ENCODE measurements at regions not wholly inside any gene's neighbourhood (a gene's known extent, or its start where the extent isn't known, plus 50 kb on each side); places are given as distances from the start of the nearest gene placed in this dataset.

DNA sequence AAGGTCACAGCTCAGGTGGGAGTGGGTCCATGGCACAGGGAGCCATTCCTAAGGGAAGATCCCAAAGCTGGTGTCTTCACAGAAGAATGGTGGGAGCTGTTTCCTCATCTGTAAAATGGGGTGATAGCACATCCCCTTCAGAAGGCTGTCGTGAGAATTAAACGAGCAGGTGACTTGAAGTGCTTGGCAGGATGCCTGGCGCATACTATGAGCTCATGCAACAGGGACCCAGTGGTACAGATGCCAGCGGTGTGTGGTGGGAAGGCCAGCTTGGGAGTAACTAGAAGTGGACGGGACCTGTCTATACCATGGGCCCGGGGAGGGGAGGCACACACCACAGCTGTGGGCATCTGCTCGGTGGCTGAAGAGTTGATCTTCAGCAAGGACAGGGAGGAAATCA, 189.3 kb upstream of the TNRC6C start:
- DNase-seq = no peak

DNA sequence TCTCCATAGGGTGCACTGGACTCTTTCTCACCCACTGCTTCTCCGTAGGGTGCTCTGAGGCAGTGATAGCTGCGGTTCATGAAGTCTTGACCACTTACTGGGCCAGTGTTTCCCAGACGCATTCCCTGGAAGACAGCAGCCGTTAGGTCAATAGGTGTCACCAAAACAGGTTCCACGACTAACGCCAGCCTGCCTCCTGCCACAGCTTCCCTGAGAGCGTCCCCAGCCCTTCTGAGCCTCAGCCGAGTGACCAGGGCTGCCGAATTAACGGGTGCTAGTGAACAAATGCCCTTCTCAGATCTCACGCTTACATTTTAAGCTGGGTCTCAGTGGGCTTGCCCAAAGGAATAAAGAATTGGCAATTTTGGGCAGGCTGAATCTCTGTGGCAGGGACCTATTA, 188.7 kb upstream of the TNRC6C start:
- DNase-seq = no peak

DNA sequence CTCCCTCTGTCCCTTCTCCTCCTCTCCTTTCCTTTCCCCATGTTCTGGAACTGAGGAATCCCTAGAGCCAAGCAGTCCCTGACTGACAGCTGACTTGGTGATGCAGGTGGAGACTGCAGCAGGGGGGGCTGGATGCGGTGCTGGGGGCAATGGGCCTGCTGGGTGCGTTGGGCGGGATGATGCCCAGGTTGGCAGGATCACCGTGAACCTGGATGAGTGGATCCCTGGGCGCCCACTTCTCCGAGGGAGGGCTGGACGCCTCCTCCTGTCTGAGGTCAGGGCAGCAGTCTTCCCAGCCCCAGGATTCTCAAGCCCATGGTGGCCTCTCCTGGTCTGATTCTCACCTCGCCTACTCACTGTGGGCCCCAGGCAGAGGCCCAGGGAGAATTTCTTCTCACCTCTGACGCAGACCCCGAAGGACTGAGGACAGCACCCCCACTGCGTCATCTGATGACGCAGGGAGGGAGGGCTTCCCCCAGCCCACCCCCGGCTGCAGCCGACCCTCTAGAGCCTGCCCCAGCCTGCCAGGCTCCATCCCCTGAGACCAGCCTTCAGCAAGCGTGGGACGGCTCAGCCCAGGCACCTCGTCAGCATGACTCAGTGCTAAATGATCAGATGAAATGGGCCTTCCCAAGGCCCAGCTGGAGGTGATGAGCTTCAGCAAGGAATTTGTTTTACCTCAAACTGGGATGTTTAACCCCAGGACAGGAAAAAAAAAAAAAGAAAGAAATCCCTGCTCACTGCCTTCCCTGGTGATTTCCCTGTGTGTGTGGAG, 188.0 kb upstream of the TNRC6C start:
- DNase-seq = no peak

DNA sequence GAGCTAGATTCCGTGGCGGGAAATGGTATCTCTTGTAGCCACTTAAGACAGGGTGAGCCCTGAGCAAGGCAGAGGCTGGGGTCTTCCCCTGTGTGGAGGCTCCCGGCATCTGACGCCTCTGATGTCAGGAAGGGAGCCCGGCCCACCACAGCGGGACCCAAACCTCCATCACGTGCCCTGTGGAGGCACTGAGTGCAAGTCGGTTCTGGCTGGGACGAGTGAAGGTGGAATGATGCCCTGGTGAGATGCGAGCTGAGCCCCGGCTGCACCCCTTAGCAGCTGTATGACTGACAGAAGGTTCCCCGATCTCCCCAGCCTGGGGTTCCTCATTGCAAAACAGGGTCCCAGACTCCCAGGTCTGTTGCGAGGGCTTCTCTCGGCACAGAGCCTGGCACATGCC, 187.4 kb upstream of the TNRC6C start:
- DNase-seq = no peak

DNA sequence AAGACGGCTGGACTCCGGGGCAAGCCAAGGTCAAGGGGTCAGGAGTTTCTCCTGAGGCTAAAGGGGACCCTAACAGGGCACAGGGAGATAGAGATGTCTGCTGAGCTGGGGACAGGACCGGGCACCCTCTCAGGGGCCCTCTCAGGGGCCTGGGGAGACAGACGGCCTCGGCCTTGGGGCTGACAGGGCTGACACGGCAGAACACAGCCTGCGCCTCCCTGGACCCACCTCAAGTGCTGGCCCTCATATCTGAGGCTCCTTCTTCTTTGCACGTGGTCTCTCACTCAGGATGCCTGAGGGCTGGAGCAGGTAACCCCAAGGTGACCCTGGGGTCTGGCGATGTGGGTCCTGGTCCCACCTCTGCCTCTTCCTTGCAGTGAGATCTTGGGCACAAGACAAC, 186.9 kb upstream of the TNRC6C start:
- DNase-seq = no peak

DNA sequence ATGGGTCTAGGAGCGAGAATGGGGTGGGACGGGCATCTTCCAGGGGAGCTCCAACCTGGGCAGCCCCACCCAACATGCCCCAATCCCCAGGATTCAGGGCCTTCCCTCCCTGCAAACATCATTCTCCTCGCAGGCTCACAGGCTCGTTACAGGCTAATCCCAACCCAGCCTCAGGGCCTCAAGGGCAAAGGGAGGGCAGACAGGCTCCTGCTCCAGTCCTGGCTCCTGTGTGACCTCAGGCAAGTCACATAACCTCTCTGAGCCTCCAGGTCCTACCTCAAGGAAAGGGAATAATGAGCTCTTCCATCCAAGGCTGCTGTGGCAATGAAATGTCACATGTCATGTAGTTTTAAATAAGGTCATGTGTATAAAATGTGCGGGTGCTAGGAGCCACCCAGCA, 186.5 kb upstream of the TNRC6C start:
- DNase-seq = no peak

DNA sequence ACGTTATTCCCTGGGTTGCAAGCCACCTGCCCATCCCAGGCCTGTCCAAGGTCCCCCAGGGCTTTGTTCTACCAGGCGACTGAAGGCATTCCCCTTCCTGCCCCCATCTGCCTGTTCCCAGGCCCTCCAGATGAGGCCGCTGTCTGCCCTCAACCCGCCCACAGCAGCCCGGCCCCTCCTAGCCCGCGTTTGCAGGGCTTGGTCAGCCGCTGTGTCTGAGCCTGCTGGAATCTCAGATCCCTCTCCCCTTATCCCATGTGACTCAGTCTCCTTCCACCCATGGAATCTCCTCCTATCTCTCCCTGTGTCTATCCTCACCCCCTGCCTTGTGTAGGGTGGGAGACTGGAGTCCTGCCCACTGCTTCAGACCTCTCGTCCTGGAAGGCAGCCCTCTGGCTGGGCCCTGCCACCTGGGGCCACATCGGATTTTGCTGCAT, 186.0 kb upstream of the TNRC6C start:
- DNase-seq = peak; percentile 19

DNA sequence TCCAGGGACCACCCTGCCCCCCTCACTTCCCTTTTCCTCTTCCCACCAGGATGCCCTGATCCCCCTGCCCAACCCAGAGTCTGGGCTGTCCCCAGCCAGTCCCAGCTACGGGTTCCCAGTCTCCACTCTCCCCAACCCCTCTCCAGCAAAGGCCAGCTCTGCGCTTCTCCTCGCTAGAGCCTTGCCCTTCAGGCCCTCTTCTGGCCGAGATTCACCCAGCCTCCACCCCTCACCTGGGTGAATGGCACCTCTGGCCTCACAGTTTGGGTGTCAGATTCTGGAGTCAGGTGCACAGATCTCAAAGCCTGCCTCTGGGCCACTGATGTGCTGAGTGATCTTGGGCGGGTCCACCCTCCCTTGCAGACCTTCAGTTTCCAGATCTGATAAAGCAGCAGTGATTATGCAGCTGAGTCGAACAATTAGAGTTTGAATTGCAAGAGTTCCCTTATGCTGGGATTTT, 185.6 kb upstream of the TNRC6C start:
- no peak for DNase-seq

DNA sequence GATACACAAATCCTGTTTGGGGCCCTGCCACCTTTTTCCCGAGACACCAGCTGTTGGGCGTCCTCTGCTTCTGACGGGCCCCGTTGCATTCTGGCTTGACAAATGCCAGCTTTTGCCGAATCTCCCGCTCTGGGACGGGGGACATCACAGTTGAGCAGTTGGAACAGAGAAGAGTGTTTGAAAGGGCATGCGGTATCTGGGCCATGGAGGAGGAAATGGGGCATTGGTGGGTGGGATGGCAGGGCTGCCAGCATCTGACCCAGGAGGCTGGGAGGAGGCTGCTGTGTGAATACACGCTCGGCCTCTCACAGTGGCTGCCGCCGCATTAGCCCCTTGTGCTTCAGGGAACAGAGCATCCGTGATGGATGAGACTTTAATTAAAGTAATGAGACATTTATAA, 184.3 kb upstream of the TNRC6C start:
- no peak for DNase-seq

DNA sequence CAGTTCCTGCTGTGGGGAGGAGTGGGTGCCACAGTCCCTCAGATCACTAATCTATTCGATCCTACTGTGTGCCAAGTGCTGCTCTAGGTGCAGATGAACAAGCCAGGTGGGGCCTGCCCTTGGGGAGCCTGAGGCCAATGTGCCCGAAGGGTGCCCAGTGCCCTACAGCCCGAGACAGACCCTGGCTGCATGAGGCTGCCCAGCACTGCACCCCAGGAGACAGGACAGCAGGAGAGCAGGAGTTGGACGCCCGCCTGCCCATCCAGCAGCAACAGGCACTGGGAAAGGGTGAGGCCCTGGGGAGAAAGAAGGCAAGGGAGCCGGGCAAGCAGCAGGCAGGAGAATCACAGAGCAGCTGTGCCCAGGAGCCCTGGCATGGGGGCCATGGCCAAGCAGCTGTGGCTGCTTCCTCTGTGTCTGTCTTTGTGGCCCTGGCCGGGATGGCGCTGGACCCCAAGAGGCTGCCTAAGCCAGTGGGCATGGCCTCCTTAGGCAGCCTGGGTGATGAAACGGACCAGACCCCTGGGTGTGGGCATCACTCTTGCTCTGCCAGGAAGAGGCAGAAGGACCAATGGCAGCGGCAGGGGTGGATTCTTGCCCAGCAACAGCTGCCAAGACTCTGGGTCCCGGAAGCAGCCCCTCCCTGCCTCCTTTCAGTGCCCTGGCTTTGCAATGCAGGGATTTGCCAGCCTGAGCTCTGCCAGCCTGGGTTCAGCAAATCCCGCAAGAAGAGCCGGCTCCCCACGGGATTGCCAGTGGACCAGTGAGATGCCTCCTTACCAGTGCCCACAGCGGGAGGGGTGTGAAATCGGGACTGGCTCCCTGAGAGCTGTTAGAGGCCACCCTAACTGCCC, 179.6 kb upstream of the TNRC6C start:
- no peak for DNase-seq

DNA sequence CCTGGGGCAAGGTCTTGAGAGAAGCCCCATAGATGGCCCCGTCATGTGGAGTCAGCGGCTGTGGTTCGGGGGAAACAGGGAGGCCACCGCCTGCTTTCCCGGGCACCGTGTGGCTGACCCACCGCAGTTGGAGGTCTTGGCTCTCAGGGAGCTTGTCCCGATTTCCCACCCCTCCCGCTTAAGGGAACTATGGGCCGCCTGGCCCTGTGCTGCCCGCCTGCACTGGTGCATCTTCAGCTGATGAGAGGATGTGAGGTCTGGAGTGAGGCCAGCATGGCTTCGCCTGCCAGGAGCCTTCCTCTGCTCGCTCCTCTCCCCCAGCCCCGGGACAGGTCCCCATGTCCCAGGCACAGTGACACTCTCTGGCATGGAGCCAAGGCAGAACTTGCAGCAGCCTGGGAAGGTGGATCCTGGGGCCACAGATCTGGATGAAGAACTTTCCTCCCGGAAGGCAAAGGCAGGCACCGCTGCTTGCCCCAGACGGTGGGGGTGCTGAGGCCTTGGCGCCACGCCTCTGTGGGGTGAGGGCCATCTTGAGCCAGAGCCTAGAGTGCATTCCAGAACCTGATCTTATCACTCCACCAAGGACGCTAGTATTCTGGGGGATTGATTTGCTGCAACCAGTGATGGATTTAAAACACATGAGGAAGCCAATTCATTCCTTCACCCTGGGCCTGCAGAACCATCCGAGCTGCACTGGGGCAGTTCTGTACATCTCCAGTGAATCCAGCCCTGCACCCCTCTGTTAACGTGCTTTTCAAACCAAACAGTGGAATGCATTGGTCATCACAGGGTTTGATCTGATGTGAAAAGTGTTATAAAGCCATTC, 178.6 kb upstream of the TNRC6C start:
- DNase-seq = no peak

DNA sequence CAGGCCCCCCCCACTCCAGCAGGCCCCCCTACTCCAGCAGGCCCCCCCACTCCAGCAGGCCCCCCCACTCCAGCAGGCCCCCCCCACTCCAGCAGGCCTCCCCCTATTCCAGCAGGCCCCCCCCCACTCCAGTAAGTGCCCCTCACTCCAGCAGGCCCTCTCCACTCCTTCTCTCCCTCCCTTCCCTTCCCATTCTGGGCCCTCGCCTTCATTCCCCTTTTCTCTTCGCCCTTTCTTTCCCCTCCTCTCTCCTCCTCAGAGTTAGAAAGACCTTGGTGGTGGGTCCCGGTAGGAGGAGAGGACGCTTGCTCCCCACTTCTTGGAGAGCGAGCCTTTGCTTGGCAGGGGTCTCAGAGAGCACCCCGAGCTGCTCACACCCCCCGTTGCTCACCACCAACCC, 177.0 kb upstream of the TNRC6C start:
- no peak for DNase-seq

DNA sequence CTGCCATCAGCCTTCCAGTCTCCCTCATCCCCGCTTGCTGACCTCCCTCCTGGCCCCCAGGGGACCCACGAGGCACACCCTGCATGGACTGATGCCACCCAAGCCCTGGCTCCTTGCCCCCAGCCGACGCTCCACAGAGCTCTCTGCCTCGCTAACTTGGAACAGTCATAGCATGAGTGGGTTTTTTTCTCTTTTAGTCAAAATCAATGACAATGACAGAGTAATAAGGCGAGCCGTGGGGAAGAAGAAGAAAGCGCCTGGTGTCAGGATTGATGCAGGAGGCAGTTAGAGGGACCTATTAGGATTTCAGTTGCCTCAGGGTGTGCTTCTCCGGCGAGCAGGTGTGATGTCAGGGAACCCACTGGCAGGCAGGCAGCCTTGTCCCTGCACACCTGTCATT, 176.3 kb upstream of the TNRC6C start:
- DNase-seq = no peak

DNA sequence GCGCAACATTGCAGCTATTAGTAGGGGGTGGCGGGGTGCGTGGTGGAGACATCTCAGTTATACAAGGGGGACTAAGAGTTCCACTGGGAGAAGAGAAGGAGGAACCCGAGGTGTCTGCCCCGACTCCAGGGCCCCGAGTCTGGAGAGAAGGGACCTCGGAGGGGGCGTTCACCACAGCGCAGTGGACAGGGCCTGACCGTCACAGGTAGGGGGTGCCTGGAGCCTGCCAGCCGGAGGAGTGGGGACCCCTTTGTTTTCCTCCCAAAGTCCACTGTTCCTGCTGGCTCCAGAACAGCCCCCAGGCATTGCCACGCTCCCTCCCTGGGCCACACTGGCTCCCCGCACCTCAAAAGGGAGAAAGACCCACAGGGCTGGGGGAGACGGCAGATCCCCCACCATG, 175.9 kb upstream of the TNRC6C start:
- DNase-seq = no peak

DNA sequence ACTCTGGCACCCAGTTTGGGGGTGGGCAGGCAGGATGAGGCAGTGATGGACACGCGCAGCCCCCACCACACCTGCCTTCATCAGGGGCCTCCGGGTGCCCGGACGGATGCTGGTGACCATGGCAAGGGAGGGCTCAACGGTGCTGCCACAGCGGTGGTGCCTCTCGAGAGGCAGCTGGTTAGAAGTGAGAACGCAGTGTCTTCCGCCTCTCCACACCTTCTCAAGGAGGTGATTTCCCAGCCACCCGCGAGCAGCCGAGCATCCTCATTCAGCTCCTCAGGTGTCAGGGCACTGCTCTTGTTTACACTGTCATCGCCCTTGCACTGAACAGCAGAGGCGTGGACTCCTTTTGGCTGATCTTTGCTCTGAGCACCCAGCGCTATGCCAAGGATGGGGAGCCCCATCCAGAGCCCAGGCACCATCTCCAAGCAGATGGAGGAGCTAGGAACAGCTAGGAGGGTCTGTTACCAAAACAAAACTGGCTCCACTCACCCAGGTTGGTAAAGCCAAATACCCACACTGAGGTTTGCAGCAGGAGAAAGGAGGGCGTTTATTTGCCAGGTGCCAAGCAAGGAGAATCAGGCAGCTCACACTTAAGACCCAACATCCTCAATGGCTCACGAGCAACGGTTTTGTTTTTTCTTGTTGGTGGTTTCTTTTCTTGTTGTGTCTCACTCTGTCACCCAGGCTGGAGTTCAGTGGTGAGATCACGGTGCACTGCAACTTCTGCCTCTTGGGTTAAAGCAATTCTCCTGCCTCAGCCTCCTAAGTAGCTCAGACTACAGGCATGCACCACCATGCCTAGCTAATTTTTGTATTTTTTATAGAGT, 174.3 kb upstream of the TNRC6C start:
- no peak for DNase-seq

DNA sequence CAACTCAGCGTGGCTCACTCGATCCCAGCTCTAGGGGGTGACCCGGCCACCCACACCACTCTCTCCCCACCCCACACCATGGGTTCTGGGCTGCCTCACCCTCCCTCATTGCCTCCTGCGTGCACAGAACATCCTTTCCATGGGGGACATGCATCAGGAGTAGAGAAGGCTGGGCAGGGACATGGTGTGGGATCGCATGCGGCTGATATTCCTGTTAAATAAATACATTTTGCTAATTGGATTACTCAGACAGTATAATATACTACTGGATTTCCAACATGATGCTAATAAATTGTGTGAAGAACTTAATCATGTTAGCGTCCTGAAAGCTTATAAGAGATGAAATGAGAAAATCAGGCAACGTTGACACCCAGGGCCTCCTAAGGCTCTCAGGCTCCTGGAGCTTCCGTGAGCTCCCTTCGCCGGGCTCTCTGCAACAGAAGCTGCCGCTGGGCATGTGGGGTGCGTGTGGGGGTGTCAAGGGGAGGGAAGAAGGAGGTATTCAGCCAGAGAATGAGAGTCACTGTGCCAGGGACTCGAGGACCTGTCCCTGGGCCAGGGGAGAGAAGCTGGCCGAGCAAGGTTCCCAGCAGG, 173.1 kb upstream of the TNRC6C start:
- no peak for DNase-seq

DNA sequence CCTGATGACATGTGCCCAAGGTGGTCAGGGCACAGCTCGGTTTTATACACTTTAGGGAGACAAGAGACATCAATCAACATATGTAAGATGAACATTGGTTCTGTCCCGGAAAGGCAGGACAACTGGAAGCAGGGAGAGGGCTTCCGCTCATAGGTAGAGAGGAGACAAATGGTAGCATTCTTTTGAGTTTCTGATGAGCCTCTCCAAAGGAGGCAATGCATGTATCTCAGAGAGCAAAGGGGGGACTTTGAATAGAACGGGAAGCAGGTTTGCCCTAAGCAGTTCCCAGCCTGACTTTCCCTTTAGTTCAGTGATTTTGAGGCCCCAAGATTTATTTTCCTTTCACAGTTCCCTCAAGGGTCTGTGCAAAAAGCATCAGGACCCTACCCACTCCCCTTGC, 172.4 kb upstream of the TNRC6C start:
- DNase-seq = no peak

DNA sequence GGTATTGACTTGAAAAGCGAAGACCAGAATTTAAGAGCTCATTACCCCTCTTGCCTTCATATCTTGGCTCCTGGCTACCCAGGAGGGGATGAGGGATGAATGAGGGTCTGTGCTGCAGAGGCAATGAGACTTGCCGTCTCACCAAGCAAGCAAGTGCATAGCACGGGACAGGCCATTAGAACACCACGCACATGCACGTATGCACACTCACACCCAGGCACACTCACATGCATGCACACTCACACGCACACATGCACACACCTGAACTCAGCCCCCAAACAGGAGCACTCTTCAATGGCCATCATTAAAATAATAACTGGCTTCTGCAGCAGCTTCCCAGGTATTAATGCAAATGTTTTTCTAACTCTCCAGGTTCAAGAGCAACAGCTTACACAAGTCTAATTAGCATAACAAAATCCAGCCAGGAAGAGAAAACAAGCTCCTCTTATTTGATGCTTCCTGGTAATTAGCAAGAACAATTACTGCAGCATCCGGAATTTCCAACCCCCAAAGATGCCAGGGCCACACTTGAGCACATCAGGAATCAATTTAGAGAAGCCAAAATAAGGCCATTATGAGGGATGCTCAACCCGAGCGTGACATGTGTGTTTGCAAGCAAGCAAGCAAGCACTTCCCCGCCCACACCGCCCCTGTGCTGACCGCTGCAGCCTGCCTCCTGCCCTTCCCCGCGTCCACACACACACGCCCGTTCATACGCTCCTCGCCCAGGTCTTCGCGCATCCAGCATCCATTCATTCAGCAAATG, 171.6 kb upstream of the TNRC6C start:
- DNase-seq = peak; percentile 82

DNA sequence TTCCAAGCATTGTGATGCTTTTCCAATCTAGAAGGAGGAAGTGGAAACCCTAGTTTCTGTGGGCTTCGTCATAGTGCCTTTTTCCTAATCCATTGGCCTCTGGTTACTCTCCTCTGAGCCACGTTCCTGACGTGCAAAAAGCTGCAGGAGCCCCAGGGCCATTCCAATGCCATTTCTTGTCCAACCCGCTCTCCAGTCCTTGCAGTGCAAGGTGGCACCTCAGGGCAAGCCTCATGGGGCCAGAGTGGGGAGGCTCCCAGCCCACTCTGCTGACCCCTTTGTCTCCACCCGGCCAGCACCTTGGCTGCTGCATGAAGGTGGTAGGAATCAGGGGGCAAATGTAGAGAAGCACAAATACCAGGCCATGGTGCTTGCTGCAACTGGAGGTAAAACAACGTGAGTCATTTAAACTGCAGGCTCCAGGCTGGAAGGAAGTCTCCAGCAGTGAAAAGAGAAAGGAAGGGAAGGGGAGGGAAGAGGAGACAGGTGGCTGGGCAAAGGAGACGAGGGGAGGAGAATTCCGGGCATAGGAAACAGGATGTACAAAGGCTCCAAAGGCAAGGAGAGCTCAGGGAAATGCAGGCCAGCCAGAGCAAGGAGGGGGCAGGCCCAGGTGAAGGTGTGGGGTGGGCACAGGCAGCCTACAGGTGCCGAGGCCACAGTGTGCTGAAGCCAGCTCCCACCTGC, 168.2 kb upstream of the TNRC6C start:
- DNase-seq = peak; percentile 12

DNA sequence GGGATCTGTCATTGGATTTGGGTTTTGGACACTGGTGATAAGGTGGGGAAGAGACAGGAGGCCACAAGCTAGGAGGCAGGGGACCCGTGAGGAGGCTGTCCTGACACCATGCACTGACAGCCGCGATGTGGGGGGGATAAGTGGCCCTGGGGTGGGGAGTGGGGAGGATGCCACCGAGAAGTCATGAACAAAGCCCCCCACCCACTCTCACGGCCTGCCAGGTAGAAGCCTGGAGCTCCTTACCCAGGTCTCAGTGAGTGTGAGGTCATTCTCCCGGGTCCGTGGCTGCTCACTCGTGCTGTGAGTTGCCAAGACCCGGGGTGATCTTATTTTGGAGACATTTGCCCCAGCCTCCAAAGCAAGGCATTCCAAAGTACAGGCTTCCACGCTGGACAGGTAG, 165.9 kb upstream of the TNRC6C start:
- DNase-seq = no peak

Measured in NCI-H748 treated with DMSO at 0.1 percent for 48 hours (cell line).